Central memory CD4-positive, alpha-beta T cell (primary cell): ENCODE measurements at regions not wholly inside any gene's neighbourhood (a gene's known extent, or its start where the extent isn't known, plus 50 kb on each side); places are given as distances from the start of the nearest gene placed in this dataset.
"Not testable (repeated sequence)": the region's sequence is repeated elsewhere in the genome, so short reads cannot be mapped to it uniquely, and the experiment has no call there.

Experiments
- DNase-seq: peaks from one replicate; pipeline ENCODE4 v3.0.0; 2022

DNA sequence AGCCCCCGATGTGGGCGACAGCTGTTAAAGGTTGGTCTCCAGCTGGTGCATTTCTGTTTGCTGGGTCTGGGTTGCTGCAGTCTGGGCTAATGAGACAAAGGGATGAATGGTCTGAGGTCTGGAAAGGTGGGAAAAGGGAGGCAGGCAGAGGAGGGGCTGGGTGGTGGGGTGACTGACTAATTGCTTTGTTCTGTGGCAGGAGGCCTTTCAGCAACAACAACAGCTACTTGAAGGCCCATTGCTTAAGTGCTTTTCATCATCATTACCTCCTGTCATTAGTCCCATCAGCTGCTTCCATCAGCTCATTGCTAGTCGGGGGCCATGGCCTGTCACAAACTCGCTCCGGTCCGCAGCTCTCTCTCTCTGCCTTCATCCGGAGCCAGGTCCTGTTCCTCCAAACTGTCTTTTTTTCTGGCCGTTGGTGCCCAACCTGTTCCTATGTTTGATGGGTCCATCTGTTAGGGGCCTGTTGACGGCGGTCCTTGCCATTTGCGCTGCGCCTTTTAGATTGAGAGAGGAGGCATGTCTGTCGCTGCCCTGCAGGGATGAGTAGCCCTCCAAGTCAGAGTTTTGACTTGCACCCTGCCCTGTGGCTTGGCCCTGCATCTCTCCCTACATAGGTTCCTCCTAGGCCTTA lies 105.6 kb upstream of the PLXNA2 start:
- DNase-seq: no peak

DNA sequence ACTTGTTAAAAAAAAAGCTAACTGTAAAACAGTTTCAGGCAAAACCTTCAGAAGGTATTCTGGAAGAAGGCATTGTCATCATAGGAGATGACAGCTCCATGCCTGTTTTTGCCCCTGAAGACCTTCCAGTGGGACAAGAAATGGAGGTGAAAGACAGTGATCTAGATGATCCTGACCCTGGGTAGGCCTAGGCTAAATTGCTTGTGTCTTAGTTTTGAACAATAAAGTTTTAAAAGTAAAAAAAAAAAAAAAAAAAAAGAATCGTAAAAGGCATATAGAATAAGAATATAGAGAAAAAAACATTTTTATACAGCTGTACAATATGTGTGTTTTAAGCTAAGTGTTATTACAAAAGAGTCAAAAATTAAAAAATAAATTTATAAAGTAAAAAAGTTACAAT lies 106.6 kb upstream of the PLXNA2 start:
- no peak for DNase-seq

DNA sequence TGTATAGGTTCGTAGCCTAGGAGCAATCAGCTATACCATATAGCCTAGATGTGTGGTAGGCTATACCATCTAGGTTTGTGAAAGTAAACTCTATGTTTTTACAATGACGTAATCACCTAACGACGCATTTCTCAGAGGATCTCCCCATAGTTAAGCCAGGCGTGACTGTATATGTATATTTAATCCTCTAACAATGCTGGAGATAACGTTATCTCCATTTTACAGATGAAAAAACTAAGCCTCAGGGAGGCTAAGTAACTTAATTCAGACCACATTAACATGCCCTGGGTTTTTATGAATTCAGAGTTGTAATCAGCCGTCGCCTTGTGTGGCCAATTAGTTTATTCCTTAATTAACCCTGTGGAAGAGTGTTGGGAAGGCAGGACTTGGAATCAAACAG lies 107.7 kb upstream of the PLXNA2 start:
- DNase-seq: no peak

DNA sequence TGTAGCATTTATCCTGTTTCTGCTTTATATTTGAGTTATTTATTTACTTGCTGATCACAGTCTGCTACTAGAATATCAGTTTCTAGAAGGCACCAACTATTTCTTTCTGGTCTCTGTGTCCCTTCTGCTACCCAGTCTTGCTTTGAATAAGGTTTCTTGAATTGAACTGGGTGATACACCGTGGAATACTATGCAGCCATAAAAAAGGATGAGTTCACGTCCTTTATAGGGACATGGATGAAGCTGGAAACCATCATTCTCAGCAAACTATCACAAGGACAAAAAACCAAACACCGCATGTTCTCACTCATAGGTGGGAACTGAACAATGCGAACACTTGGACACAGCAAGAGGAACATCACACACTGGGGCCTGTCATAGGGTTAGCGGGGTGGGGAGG lies 109.6 kb upstream of the PLXNA2 start:
- not testable (repeated sequence) for DNase-seq

DNA sequence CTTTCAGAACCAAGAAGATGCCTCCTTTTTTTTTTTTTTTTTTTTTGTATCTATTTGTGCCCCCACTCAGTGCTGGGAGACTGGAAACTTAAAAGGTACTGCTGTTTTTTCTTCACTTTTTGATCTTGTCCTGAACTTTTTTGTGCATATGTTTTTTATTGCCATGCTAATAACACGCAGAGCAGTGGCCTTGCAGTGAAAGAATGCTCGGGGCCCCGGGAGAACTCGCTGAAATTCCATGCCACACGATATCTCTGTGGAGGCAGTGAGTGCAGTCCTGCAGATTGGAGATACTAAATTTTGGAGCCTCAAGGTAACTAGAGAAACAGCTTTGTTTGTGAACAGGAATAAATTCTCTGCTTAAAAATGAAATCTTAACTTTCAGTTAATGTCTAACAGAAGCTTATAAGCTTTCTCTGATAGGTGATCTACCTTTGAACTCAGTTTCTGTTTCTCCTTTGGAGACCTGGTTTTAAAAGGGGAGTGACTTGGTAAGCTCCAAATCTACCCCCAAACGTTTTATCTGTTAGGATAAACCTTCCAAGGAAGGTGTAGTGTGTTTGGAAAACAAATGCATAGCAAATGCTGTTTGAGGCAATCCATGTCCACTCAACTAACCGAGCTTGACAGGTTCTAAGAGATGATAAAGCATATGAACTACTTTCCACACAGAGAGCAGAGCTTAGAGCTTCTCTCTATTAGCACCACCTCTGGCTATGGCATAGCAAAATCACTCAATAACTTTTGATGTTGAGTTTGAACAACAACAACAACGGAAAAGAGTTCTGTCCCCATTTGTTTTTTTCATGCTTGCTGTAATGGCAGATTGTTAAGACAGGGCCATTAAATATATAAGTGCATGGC lies 113.7 kb upstream of the PLXNA2 start:
- DNase-seq: no peak

DNA sequence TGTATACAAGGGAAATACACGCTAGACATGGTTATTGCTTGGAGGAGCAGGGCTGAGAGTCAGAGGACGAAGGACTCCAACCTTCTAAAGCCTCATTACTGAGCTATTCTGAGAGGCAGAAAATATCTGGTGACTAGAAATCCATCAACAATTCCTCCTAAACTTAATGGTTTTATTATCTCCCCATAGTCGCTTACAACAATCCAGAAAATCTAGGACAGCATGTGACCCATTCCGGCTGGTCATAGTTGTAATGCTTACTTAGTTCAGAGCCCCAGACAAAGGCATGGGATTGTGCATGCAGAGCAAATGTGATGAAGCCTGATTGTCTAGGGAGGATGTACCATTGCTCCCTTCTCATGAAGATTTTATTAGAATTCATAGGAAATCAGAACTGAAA lies 114.5 kb upstream of the PLXNA2 start:
- DNase-seq: no peak

DNA sequence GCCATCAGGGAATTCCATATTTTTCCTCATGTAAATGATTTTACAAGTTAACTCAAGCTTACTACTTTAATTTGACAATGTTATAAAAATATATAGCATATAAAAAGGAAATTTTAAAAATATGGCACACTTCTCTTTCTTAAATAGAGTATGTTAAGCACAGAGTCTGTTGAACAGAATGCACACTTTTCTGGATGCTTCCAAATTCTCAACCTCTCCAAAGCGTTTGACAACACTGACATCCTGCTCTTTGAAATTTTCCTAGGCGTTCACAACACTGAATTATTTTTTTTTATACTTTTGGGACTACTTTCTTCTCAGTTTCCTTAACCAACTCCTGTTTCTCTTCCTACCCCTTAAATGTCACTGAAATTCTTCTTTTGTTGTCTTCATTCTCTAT lies 117.8 kb upstream of the PLXNA2 start:
- no peak for DNase-seq

DNA sequence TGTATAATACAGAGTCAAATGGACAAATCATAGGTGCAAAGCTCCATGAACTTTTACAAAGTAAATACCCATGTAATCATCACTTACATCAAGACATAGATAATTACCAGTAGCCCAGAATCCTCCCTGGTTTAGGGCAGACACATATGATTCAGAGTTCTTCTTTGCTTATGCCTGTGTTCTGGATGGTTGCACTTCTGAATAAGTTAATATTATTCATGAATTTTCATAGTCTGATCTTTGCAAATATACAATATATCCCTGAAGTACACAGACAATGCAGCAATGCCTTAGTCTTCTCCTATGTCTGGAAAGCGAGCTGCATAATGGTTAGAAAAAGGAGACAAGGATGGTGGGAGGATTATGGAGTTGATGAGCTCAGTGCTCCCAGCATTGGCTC lies 122.4 kb upstream of the PLXNA2 start:
- no peak for DNase-seq

DNA sequence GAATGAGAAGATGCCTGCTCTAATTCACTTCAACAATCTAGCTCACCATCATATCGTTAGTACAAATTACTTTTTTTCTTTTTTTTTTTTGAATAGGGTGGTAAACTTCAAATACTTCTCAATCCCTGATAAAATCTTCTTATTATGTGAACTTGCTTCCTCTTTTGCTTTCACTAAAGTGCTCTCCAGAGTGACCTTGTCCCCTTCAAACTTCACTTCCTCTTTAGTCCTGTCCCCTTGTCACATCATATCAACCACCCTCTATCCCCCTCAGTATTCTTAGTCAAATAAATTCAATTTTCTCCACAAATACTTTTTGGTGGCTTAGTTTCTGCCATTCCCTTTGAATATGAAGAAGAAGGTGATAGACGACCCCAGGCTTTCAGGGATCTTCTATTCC lies 124.9 kb upstream of the PLXNA2 start:
- no peak for DNase-seq

DNA sequence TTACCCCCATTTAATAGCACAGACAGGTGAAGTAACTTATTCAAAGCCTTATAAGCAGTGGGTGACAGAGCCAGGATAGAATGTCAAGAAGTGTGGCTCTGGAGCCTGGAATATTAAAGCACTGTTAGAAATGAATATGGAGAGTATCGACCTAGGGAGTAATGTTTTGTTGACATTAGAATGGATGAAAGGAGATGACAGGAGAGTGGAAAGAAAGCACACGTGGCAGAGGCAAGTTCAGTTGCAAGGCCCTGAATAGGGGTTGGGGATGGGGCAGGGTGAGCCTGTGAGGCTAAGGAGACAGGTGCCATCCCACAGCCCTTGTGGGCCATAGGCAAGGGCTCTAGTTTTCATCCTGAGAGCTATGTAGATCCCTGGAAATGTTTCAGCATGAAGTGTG lies 125.5 kb upstream of the PLXNA2 start:
- DNase-seq: no peak

DNA sequence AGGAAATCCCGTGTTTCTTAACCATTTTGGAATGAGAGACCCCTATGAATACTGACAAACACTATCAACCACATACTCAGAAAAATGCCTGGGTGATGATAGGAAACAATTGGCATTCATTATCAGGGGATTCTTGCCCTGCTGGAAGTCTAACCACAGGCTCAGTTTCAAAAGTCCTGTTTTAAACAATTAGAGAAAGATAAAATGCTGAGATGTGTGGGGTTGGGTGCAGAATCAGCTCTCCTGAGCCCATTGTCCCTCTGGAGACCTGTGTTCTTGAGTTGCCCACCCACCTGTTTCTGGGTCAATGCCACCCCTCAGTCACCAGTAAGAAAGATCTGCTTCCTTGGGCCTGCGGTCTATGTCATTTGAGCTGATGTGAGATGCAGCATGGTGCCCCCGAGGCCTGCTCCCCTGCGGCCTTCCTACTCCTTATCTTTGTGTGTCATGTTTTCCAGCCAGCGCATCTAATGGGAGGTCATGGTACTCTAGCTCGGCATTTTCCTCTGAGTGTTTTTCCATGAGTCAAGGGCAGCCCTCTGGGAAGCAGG lies 130.3 kb upstream of the PLXNA2 start:
- DNase-seq: no peak

DNA sequence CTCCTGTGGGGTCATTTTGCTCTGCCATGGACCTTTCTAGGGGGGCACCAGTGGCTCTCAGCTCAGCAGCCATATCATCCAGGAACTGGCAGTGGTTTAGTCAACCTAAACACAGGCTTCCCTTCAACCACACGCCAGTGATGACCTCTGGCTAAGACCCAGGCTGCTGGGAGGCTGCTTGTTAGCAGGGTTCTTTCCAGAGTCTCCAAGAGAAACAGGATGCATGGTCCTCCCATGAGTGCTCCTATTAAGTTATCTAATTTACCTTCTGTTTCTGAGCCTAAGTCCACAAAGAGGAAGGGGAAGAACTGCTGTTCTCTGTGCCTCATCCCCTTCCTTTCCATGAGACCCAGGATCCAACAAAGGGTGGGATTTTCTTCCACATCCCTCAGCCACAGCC lies 137.3 kb upstream of the PLXNA2 start:
- no peak for DNase-seq

DNA sequence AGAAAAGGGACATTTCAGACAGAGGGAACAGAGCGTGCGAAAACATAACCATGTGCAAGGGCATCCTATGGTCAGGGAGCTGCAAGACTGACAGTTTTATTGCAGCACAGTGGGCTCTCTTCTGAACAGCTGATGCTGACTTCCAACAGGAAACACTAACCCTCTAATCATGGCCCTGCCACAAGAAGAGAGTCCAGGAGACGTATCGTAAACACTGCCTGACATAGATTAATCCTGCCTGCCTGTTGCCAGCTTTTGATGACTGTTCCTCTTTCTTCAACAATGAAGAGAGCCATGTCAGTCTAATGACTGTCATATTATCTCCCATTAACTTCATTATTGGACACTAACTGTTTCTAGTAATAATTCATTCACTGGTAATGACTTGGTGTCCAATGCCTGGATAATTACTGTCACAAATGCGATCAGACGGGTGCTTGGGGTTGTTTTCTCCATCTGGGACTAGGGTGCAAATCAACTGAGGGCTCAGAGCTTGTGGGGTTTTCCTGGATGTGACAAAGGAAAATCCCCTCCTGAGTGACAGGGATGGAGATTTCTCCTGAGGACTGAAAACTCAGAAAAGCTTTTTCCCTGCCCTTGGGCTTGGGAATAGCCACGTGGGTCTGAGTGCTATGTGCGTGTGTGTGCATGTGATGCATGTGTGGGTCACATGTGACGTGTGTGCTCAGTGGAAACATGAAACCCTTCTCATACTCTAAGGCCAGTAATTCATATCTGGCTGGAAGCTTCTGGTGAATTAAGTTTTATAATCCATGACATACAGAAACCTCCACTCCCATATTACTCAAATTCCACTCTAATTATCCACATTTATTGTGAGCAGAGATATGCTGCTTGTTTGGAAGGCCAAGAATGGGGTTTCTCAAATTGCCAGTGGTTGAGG lies 144.0 kb upstream of the PLXNA2 start:
- no peak for DNase-seq

DNA sequence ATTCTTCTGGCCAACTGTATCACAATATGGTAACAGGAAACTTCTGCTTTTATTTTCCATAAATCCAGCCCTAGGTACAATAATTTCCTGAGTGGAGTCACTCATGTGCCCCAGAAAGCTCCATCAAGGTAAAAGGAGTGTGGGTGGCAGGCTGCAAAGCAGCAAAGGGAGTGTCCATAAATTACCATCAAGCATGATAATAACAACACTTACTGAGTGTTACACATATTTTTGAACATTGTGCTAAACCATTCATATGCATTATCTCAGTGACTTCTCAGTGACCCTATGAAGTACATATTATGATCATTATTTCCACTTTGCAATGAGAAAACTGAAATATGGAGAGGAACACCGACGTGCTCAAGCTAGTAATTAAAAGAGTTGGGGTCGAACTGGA lies 149.2 kb upstream of the PLXNA2 start:
- no peak for DNase-seq

DNA sequence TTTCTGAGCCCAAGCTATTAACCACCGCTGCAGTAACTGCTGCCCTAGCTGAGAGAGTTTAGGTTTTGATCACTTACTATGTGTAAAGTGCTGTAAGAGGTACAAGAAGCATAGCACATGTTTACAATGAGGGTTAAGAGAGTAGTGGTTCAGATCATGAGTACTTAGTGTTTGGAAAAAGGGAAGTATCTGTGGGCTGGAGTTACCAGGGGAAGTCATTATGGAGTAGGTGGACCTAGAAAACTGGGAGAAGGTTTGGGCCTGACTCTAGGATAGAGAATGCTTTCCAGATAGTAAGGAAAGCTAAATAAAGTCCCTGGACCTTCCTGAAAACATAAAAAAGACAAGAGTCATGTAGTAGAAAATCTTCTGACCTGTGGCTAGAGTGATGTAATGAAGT lies 149.6 kb upstream of the PLXNA2 start:
- no peak for DNase-seq

DNA sequence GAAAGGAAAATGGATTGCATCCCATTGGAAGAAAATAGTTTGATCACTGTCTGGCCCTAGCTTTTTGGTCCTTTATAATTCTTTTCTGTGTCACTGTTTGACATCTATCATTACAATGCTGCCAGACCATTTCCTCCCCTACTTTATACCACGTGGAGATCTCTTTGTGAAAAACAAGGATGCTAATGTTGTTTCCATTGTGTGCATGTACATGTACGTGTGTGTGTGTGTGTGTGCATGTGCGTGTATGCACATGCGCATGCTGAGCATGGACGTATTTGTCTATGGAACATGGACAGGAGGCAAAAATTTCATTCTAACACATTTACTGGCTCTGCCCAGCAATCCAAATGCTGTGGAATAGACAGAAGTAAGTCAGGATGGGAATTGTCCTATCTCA lies 153.1 kb upstream of the PLXNA2 start:
- DNase-seq: no peak

DNA sequence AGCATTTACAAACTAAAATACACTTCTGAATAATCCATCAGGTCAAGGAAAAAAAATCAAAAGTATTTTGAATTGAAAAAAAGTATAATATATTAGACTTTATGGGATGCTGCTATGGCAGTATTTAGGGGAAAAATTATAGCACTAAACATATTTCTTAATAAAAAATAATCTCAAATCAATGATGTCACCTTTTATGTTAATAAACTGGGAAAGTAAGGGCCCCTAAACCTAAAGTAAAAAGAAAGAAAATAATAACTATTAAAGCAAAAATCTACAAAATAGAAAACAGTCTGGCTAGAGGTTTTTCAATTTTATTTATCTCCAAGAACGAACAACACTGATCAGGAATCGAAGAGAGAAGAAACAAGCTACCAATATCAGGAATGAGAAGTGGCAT lies 160.8 kb upstream of the PLXNA2 start:
- DNase-seq: no peak

DNA sequence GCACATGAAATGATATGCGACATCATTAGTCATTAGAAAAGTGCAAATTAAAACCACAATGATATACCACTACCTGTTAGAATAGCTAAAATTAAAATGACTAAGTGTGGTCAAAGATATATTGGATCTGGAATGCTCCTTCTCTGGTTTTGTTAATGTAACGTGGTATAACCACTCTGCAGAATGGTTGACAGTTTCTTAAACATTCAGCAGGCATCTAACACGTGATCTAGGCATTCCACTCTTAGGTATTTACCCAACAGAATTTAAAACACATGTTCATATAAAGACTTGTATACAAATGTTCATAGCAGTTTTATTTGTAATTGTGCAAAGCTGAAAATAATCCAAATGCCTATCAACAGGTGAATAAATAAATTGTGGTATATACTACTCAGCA lies 165.0 kb upstream of the PLXNA2 start:
- DNase-seq: no peak

DNA sequence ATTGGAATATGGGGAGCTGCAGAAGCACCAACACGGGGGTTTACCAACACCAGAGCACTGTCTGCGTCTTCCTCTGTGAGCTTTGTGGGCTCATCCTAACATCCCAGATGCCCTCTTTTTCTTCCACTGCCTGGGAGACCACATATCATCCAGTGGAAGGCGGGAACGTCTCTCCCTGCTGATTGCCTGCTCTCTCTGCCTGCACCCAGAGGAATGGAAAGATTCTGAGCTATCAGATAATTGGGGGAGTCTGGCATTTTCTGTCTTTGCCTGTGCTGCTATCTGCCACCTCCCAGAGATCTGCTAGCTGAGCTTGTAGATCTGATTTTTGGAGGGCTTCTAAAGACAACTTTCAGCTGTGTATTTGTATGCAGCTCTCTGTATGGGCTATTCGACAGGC lies 166.2 kb upstream of the PLXNA2 start:
- no peak for DNase-seq

DNA sequence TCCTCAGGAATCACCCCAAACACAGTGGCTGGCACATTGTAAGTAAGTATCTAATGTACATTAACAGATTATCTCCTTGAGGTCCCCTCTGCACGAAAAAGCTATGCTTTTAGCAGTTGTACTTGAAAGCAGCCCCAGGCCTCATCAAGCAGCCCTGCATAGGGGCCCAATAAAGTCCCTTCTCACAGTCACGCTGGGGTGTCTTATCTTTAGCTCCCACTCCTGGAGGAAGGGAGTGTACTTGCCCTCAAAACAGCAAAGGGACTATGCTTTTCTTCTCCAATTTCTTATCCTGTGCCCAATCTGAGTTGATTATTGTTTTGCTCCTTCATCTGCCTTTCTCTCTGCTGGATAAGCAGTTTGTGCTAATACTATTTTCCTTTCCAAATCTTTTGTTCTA lies 168.8 kb upstream of the PLXNA2 start:
- no peak for DNase-seq

DNA sequence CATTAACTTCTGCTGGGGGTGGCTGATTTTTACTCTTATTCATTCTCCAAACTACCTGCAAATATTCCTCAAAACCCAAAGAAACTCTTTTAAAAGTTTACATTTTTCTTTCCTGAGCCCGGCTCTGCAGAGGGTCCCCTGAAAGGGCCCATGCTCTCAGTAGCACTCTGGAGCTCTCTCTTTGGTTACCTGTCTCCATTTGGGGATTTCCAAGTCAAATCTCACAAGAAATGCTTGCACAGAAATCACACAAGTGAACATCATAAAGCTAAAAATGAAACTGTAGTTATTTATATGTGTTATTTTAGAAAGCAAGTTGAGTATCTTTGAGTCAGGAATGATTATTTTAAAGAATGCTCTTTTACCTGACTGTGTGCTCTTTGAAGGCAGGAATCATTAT lies 174.5 kb upstream of the PLXNA2 start:
- DNase-seq: no peak

DNA sequence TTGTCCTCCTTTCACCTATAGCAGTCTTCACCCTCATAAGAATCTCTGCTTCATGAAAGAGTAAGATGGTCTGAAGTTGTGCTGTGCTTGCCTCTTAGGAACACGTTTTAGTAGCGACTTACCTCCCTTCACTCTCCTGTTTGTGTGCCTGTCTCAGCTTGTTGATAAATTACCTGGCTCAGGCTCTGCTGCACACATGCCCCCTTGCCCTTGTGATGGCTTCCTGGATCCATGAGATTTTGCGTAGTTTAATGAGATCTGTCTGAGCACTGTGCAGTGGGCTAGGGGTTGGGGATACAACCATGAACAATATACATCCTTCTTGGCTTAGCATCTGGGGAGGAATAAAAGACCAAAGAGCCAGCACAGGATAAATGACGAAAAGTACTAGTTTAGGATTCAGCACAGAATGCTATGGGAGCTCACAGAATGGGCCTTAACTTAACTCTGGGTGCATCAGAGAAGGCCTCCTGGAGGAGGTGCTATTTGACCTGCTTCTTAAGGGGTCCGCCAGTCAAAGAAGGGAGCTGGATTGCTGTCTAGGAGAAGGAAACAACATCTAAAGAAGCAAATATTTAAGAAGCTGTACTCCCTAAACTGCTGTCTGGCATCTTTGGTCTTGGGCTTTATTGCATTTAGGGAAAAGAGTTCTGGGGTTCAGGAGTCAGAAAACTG lies 175.7 kb upstream of the PLXNA2 start:
- DNase-seq: no peak

DNA sequence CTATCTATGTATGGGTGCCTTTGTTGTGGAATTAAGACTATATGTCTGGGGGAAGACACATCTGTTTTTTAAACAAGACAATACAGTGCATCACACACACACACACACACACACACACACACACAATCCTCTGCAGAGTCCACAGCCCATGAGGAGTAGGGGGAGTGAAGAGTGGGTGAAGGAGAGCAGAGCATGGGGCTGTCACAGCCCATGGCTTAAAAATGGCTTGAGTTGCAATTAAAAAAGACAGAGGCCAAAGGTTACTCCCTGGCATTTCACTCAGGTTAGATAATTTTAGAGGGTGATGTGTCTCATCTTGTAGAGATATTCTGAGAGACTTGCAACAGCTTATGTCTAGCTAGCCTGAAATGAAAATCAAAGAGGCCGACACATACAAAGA lies 176.5 kb upstream of the PLXNA2 start:
- DNase-seq: no peak
